ENCODE measurements at regions not wholly inside any gene's neighbourhood (a gene's known extent, or its start where the extent isn't known, plus 50 kb on each side); places are given as distances from the start of the nearest gene placed in this dataset.
A peak's percentile ranks its signal among the peaks of the same experiment; 100 is the strongest.

GRCh38 chr22:27404441-27404840, 397.1 kb downstream of the MN1 start:
- Histone ChIP-seq H3K36me3 (no peaks in the 10 kb centered on the region), H3K4me3 (no peak overlapping the region), H3K9me3 (peaks cover 5% of the 10 kb centered on the region), H3K4me1 (no peaks in the 10 kb centered on the region), H3K27me3 (peaks cover 6% of the 10 kb centered on the region), H3K27ac (no peak overlapping the region)
- WGBS, result 95% methylated on average over 5 of the region's 5 CpGs
- TF ChIP-seq POLR2A (IDR thresholded peaks at IDR 0.05) (no peak), CTCF (IDR thresholded peaks at IDR 0.05) (no peak), POLR2AphosphoS5 (IDR thresholded peaks at IDR 0.05) (no peak), EP300 (IDR thresholded peaks at IDR 0.05) (no peak)
- DNase-seq (ENCODE audit: low spot score in 2 of 2), result no peak

- DNase-seq (ENCODE audit: low spot score in 2 of 2), result no peak
- H3K27ac ChIP-seq, result no peak overlapping the region
- H3K27me3 ChIP-seq, result peaks cover 6% of the 10 kb centered on the region
- H3K9me3 ChIP-seq, result peaks cover 5% of the 10 kb centered on the region
- 77% methylated on average over 6 of the region's 10 CpGs for WGBS
- no peaks in the 10 kb centered on the region for H3K4me1 ChIP-seq
- no peak overlapping the region for H3K4me3 ChIP-seq
- H3K36me3 ChIP-seq, result no peaks in the 10 kb centered on the region
- TF ChIP-seq POLR2AphosphoS5 (IDR thresholded peaks at IDR 0.05) (no peak), POLR2A (IDR thresholded peaks at IDR 0.05) (no peak), CTCF (IDR thresholded peaks at IDR 0.05) (peak in 1 of 2 donors; percentile 62), EP300 (IDR thresholded peaks at IDR 0.05) (no peak)
Observed at GRCh38 chr22:27405672-27406388, 395.7 kb downstream of the MN1 start.

- WGBS, result 91% methylated on average over 2 of the region's 2 CpGs
- H3K9me3 ChIP-seq, result peaks cover 5% of the 10 kb centered on the region
- DNase-seq (ENCODE audit: low spot score in 2 of 2), result no peak
- no peak overlapping the region for H3K4me3 ChIP-seq
- H3K4me1 ChIP-seq, result no peaks in the 10 kb centered on the region
- TF ChIP-seq POLR2AphosphoS5 (IDR thresholded peaks at IDR 0.05) (no peak), CTCF (IDR thresholded peaks at IDR 0.05) (no peak), POLR2A (IDR thresholded peaks at IDR 0.05) (no peak), EP300 (IDR thresholded peaks at IDR 0.05) (no peak)
- peaks cover 6% of the 10 kb centered on the region for H3K27me3 ChIP-seq
- no peaks in the 10 kb centered on the region for H3K36me3 ChIP-seq
- no peak overlapping the region for H3K27ac ChIP-seq
Observed at GRCh38 chr22:27406389-27406861, 395.1 kb downstream of the MN1 start.

- Histone ChIP-seq H3K27ac (no peak overlapping the region), H3K27me3 (peaks cover 6% of the 10 kb centered on the region), H3K4me3 (no peak overlapping the region), H3K9me3 (peaks cover 5% of the 10 kb centered on the region), H3K36me3 (no peaks in the 10 kb centered on the region), H3K4me1 (no peaks in the 10 kb centered on the region)
- DNase-seq (ENCODE audit: low spot score in 2 of 2), result no peak
- 78% methylated on average over 13 of the region's 14 CpGs for WGBS
- TF ChIP-seq CTCF (IDR thresholded peaks at IDR 0.05), result no peak
- TF ChIP-seq POLR2A (IDR thresholded peaks at IDR 0.05), result no peak
- TF ChIP-seq POLR2AphosphoS5 (IDR thresholded peaks at IDR 0.05), result no peak
- TF ChIP-seq EP300 (IDR thresholded peaks at IDR 0.05), result no peak
Observed at GRCh38 chr22:27407369-27407985, 394.1 kb downstream of the MN1 start.

GRCh38 chr22:27408068-27408467, 393.5 kb downstream of the MN1 start:
- no peak for DNase-seq (ENCODE audit: low spot score in 2 of 2)
- no peak overlapping the region for H3K27ac ChIP-seq
- H3K4me1 ChIP-seq, result no peaks in the 10 kb centered on the region
- H3K4me3 ChIP-seq, result no peak overlapping the region
- no peaks in the 10 kb centered on the region for H3K36me3 ChIP-seq
- H3K9me3 ChIP-seq, result peaks cover under 1% of the 10 kb centered on the region
- 82% methylated on average over 2 of the region's 2 CpGs for WGBS
- H3K27me3 ChIP-seq, result peaks cover 6% of the 10 kb centered on the region
- no peak for TF ChIP-seq POLR2AphosphoS5 (IDR thresholded peaks at IDR 0.05)
- TF ChIP-seq CTCF (IDR thresholded peaks at IDR 0.05), result no peak
- no peak for TF ChIP-seq EP300 (IDR thresholded peaks at IDR 0.05)
- TF ChIP-seq POLR2A (IDR thresholded peaks at IDR 0.05), result no peak

Data from suprapubic skin (tissue), 4 donors.